Liver (tissue), 8 donors: ENCODE measurements at regions not wholly inside any gene's neighbourhood (a gene's known extent, or its start where the extent isn't known, plus 50 kb on each side); places are given as distances from the start of the nearest gene placed in this dataset.

Source experiments
- DNase-seq: peaks from one replicate; pipeline ENCODE4 v3.0.0-alpha.2; 2017; ENCODE audit warnings: low spot score
- H3K27ac ChIP-seq, 2 donors: one replicate each; pipeline ENCODE4 v1.7.0; 2013; ENCODE audit warnings: inconsistent platforms in 2 of 2, low read length in 2 of 2, control low read depth in 1 of 2, low read depth in 1 of 2, mild to moderate bottlenecking in 1 of 2
- H3K27me3 ChIP-seq, 4 donors: one replicate each; pipeline versions ENCODE4 v1.6.1 to v1.7.0; 2013; ENCODE audit warnings: low read length in 3 of 4, inconsistent platforms in 1 of 4, mild to moderate bottlenecking in 1 of 4, moderate library complexity in 1 of 4; ENCODE audit not compliant: control insufficient read depth in 4 of 4, insufficient read depth in 4 of 4
- H3K36me3 ChIP-seq, 4 donors: one replicate each; pipeline versions ENCODE4 v1.6.1 to v1.7.0; 2013; ENCODE audit warnings: low read length in 3 of 4, mild to moderate bottlenecking in 3 of 4, low read depth in 1 of 4, moderate library complexity in 1 of 4; ENCODE audit not compliant: control insufficient read depth in 4 of 4, insufficient read depth in 3 of 4
- H3K4me1 ChIP-seq, 4 donors: one replicate each; pipeline versions ENCODE4 v1.6.1 to v1.7.0; 2013; ENCODE audit warnings: low read length in 3 of 4, mild to moderate bottlenecking in 3 of 4, moderate library complexity in 1 of 4; ENCODE audit not compliant: control insufficient read depth in 4 of 4, insufficient read depth in 4 of 4
- H3K4me3 ChIP-seq, 3 donors: one replicate each; pipeline versions ENCODE4 v1.6.1 to v1.7.0; 2013; ENCODE audit warnings: low read length in 3 of 3, control low read depth in 1 of 3, low read depth in 1 of 3, mild to moderate bottlenecking in 1 of 3
- H3K9ac ChIP-seq, 2 donors: one replicate each; pipeline ENCODE4 v1.7.0; 2013; ENCODE audit warnings: low read length in 2 of 2, mild to moderate bottlenecking in 2 of 2, moderate library complexity in 2 of 2, control low read depth in 1 of 2, low read depth in 1 of 2
- H3K9me3 ChIP-seq, 4 donors: one replicate each; pipeline versions ENCODE4 v1.6.1 to v1.7.0; 2013; ENCODE audit warnings: low read length in 3 of 4; ENCODE audit not compliant: control insufficient read depth in 4 of 4
- ATF3 ChIP-seq: IDR thresholded peaks from 2 replicates; pipeline ENCODE4 v1.6.1; 2016; ENCODE audit warnings: antibody characterized with exemption
- CTCF ChIP-seq: fragments of 150-350 bp; IDR thresholded peaks from 2 replicates; pipeline ENCODE4 v1.5.1; 2017; ENCODE audit warnings: improper control_type of control experiment, low read depth, low read length; ENCODE audit not compliant: missing input control
- EGR1 ChIP-seq, 2 donors: IDR thresholded peaks; 2 replicates each; pipeline ENCODE4 v1.6.1; 2016 to 2018; ENCODE audit warnings: antibody characterized with exemption in 2 of 2, low read depth in 2 of 2
- FOXA1 ChIP-seq: IDR thresholded peaks from 2 replicates; pipeline ENCODE4 v1.6.1; 2016; ENCODE audit warnings: antibody characterized with exemption
- FOXA2 ChIP-seq: IDR thresholded peaks from 2 replicates; pipeline ENCODE4 v1.6.1; 2016; ENCODE audit warnings: antibody characterized with exemption
- GABPA ChIP-seq, 2 donors: IDR thresholded peaks in 1 of 2; conservative IDR thresholded peaks in 1 of 2; 2 replicates each; pipeline ENCODE4 v1.6.1; 2016; ENCODE audit warnings: antibody characterized with exemption in 2 of 2, mild to moderate bottlenecking in 1 of 2, moderate library complexity in 1 of 2
- HNF4A ChIP-seq, 2 donors: conservative IDR thresholded peaks; 2 replicates each; pipeline ENCODE4 v1.6.1; 2016; ENCODE audit warnings: antibody characterized with exemption in 2 of 2, mild to moderate bottlenecking in 2 of 2
- HNF4G ChIP-seq: IDR thresholded peaks from 2 replicates; pipeline ENCODE4 v1.6.1; 2016; ENCODE audit warnings: antibody characterized with exemption
- JUND ChIP-seq, 2 donors: IDR thresholded peaks; 2 replicates each; pipeline ENCODE4 v1.6.1; 2016; ENCODE audit warnings: antibody characterized with exemption in 2 of 2
- MAX ChIP-seq: IDR thresholded peaks from 2 replicates; pipeline ENCODE4 v1.6.1; 2016; ENCODE audit warnings: antibody characterized with exemption
- NR2F2 ChIP-seq: IDR thresholded peaks from 2 replicates; pipeline ENCODE4 v1.6.1; 2016; ENCODE audit warnings: antibody characterized with exemption
- RAD21 ChIP-seq, 2 donors: IDR thresholded peaks; 2 replicates each; pipeline ENCODE4 v1.6.1; 2016; ENCODE audit warnings: antibody characterized with exemption in 2 of 2, mild to moderate bottlenecking in 2 of 2
- REST ChIP-seq: IDR thresholded peaks from 2 replicates; pipeline ENCODE4 v1.6.1; 2016; ENCODE audit warnings: antibody characterized with exemption, mild to moderate bottlenecking
- RXRA ChIP-seq, 2 donors: IDR thresholded peaks; 2 replicates each; pipeline ENCODE4 v1.6.1; 2017 to 2018; ENCODE audit warnings: antibody characterized with exemption in 2 of 2, mild to moderate bottlenecking in 1 of 2
- SP1 ChIP-seq: IDR thresholded peaks from 2 replicates; pipeline ENCODE4 v1.6.1; 2018; ENCODE audit warnings: antibody characterized with exemption, mild to moderate bottlenecking
- TAF1 ChIP-seq: conservative IDR thresholded peaks from 2 replicates; pipeline ENCODE4 v1.6.1; 2016; ENCODE audit warnings: antibody characterized with exemption, mild to moderate bottlenecking
- YY1 ChIP-seq: IDR thresholded peaks from 2 replicates; pipeline ENCODE4 v1.6.1; 2016; ENCODE audit warnings: antibody characterized with exemption, mild to moderate bottlenecking
- WGBS: extraction: QIAGEN DNeasy Blood & Tissue Kit; methylation state at CpG from one replicate; pipeline ENCODE4 v1.1.7; 2013; 5-methylcytosine and 5-hydroxymethylcytosine counted together
- TF ChIP-seq, protein P1 (sequence below): IDR thresholded peaks from 2 replicates; pipeline ENCODE4 v1.6.1; 2016; ENCODE audit warnings: antibody characterized with exemption
- donor health status: healthy.
- donor health status: healthy.
- donor health status: healthy.
- donor health status: healthy.
- donor health status: healthy.

DNA sequence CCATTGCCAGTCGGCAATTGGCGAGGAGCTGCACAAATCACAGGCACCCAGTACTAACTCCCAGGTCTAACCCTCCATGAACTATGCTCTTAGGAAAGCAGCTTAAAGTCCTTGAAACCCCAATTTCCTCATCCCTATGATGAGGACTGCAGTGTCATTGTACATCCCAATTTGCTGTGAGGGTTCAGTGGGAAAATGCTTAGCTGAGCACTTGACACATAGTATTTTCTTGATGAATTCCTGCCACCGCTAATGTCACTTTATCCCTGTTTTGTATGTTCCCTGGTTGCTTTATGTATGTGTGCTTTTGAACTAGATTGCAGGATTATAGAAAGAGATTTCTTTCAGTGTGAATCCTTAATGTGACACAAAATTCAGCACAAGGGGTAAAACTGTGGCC lies 161.5 kb upstream of the RBFOX1 start:
- Histone ChIP-seq H3K36me3 (no peaks in the 10 kb centered on the region), H3K4me1 (no peaks in the 10 kb centered on the region), H3K9ac (no peak overlapping the region), H3K27me3 (peaks cover 0 to 7% (median 0%) of the 10 kb centered on the region in 4 donors), H3K9me3 (peaks cover 0 to 4% (median under 1%) of the 10 kb centered on the region in 4 donors), H3K4me3 (no peak overlapping the region), H3K27ac (no peak overlapping the region)
- no peak for DNase-seq
- WGBS: 87% methylated on average over 3 of the region's 3 CpGs
- no peak for TF ChIP-seq HNF4G
- TF ChIP-seq JUND (IDR thresholded peaks at IDR 0.05): no peak
- TF ChIP-seq REST: no peak

- no peak overlapping the region for H3K27ac ChIP-seq
- H3K4me1 ChIP-seq: no peaks in the 10 kb centered on the region
- 69% methylated on average over 6 of the region's 6 CpGs for WGBS
- DNase-seq: no peak
- peaks cover 0 to 4% (median under 1%) of the 10 kb centered on the region in 4 donors for H3K9me3 ChIP-seq
- H3K27me3 ChIP-seq: peaks cover 0 to 7% (median 0%) of the 10 kb centered on the region in 4 donors
- no peak overlapping the region for H3K9ac ChIP-seq
- H3K36me3 ChIP-seq: no peaks in the 10 kb centered on the region
- no peak overlapping the region for H3K4me3 ChIP-seq
- TF ChIP-seq FOXA1 (no peak), SP1 (no peak), NR2F2 (no peak), JUND (IDR thresholded peaks at IDR 0.05) (no peak), HNF4G (no peak), CTCF (no peak), YY1 (no peak), TAF1 (no peak), RAD21 (IDR thresholded peaks at IDR 0.05) (no peak), MAX (no peak), ATF3 (no peak), REST (no peak), RXRA (IDR thresholded peaks at IDR 0.05) (no peak), EGR1 (IDR thresholded peaks at IDR 0.05; ENCODE audit: low read depth in 2 of 2) (no peak), HNF4A (conservative IDR thresholded peaks at IDR 0.05) (no peak), FOXA2 (no peak), GABPA (IDR thresholded peaks at IDR 0.05 in 1 of 2, conservative IDR thresholded peaks at IDR 0.05 in 1 of 2) (no peak)
- TF ChIP-seq, protein P1, sequence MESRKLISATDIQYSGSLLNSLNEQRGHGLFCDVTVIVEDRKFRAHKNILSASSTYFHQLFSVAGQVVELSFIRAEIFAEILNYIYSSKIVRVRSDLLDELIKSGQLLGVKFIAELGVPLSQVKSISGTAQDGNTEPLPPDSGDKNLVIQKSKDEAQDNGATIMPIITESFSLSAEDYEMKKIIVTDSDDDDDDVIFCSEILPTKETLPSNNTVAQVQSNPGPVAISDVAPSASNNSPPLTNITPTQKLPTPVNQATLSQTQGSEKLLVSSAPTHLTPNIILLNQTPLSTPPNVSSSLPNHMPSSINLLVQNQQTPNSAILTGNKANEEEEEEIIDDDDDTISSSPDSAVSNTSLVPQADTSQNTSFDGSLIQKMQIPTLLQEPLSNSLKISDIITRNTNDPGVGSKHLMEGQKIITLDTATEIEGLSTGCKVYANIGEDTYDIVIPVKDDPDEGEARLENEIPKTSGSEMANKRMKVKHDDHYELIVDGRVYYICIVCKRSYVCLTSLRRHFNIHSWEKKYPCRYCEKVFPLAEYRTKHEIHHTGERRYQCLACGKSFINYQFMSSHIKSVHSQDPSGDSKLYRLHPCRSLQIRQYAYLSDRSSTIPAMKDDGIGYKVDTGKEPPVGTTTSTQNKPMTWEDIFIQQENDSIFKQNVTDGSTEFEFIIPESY: no peak
Observed at GRCh38 chr16:7167626-7168025, 165.0 kb upstream of the RBFOX1 start.
